HFF-Myc (cell line): ENCODE measurements at regions not wholly inside any gene's neighbourhood (a gene's known extent, or its start where the extent isn't known, plus 50 kb on each side); places are given as distances from the start of the nearest gene placed in this dataset.

ENCODE experiments used
- DNase-seq: peaks from one replicate; pipeline ENCODE4 v3.0.0-alpha.2; 2011; ENCODE audit warnings: low read depth; ENCODE audit errors: extremely low read depth
- H3K4me3 ChIP-seq: replicated peaks from 2 replicates; pipeline ENCODE4 v1.5.1; 2011; ENCODE audit warnings: low read depth, mild to moderate bottlenecking, control low read depth, low read length
- TF ChIP-seq, protein P1 (sequence below): IDR thresholded peaks from 2 replicates; pipeline ENCODE4 v1.5.1; 2012; ENCODE audit warnings: mild to moderate bottlenecking, low read depth, low read length, control low read depth; ENCODE audit errors: missing control alignments

DNA sequence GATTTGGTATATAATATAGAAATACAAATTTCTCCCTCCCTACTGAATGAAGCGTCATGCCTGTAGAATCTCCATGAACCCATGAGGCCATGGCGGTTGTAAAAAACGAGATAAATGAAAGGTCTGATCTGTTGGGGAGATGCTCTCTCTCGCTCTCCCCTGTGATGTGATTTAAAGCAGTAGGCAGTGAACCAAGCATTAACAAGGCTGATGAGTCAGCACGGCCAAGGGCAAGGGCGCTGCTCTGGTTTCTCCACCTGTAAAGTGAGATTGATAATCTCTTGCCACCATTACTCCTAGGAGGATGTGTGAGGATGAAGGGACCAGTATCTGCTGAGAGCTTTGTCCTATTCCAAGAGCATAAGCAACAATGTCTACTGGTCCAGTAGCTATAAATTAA, 553.3 kb downstream of the CMPK2 start:
- no peak overlapping the region for H3K4me3 ChIP-seq
- DNase-seq: no peak
- TF ChIP-seq, protein P1, sequence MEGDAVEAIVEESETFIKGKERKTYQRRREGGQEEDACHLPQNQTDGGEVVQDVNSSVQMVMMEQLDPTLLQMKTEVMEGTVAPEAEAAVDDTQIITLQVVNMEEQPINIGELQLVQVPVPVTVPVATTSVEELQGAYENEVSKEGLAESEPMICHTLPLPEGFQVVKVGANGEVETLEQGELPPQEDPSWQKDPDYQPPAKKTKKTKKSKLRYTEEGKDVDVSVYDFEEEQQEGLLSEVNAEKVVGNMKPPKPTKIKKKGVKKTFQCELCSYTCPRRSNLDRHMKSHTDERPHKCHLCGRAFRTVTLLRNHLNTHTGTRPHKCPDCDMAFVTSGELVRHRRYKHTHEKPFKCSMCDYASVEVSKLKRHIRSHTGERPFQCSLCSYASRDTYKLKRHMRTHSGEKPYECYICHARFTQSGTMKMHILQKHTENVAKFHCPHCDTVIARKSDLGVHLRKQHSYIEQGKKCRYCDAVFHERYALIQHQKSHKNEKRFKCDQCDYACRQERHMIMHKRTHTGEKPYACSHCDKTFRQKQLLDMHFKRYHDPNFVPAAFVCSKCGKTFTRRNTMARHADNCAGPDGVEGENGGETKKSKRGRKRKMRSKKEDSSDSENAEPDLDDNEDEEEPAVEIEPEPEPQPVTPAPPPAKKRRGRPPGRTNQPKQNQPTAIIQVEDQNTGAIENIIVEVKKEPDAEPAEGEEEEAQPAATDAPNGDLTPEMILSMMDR: no peak

DNA sequence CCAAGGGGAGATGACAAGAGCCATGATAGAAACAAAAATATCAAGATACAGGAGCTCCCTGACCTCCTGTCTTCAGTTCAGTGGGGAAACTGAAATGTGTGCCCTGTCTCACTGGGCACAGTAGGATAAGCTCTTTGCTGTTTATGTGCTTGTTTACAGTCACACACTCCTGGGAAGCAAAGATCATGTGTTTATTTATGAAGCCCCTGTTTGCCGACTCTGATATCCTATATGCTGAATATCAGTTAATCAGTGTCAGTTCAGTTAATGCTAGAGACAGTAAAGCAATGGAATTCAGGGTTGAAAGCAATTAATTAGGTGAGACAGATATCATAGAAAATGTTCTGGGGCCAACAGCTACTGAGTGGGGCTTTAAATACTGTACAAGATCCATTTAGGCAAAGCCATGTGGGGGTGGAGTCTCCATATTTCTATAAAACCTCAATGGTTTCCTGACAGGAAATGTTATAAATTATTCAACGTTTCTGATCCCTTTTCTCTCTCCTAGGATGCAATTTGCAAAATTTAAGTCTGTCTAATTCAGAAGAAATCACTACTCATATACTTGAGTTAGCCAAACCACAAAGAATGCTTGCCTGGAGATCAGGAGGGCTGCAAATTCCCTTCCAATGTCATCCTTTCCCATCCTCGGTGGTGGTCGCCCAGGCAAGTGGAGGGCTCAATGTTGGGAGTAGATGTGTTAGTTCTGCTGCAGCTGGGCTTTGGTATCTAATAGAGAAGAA, 551.3 kb downstream of the CMPK2 start:
- DNase-seq: no peak
- no peak overlapping the region for H3K4me3 ChIP-seq
- TF ChIP-seq, protein P1: no peak

DNA sequence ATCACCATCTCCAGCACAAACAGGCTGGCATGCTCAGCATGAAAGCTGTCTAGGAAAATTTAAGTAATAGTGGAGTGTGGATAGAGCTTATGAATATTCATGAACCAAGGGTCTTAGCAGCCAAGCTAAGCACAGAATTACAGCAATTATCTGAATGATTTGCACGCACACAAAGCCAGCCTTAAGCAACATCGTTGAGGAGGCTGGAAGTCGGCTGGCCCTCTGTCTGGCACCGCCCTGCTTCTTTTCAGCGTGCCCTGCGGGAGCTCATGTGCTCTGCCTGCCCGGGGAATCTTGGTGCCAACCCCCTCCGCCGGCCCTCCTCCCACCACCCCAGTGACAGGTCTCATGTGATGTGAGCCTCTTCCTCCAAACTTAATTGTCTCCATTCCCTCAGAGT, 540.1 kb downstream of the CMPK2 start:
- TF ChIP-seq, protein P1: no peak
- DNase-seq: no peak
- no peak overlapping the region for H3K4me3 ChIP-seq

DNA sequence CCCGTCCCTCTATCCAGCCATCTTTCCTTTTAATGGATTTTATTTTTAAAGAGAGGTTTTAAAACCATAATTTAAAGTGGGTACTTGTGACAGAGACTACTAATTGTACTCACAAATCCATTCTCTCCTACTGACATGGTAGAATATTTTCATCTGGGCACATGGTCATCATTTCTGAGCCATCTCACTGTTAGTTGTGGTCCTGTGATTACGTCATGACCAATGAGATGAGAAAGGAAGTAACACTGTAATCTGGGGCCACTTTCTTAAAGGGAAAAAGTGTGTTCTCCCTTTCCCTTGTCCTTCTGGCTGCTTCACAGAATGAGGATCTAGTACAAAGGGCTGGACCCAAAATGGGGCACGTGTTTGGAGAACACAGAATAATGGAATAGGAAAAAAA, 538.7 kb downstream of the CMPK2 start:
- DNase-seq: no peak
- no peak overlapping the region for H3K4me3 ChIP-seq
- TF ChIP-seq, protein P1: no peak

DNA sequence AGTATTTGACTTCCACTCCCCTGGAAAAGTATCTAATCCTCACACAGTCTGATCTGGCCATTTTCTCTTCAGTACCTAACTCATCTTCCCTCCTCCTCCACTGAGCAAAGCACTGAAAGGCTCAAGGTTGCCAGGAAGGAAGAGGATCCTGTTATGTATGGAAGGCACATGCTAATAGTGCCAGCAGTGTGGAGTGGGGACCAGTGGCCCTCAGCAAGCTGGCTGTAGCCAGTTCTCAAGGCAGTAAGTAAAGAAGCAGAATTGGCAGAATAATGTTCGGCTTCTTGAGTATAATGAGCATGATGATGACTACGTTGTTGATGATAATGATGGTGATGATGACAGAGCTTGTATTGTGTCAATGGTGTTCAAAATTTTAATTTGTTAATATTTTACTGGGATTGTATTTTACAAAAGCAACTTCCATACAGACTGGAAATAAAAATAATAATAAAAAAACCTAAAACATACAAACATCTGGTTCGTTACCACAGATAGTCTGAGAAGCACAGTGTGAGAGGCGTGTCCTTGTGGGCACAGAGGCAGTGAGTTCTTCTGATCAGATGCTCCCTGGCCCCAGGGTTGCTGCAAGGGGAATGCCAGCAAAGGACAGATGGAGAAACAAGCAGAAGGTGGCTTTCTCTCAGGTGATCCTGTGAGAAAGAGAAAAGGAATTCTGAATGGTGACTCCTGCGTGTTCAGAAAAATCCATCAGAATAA, 528.8 kb downstream of the CMPK2 start:
- DNase-seq: no peak
- no peak overlapping the region for H3K4me3 ChIP-seq
- TF ChIP-seq, protein P1: no peak

DNA sequence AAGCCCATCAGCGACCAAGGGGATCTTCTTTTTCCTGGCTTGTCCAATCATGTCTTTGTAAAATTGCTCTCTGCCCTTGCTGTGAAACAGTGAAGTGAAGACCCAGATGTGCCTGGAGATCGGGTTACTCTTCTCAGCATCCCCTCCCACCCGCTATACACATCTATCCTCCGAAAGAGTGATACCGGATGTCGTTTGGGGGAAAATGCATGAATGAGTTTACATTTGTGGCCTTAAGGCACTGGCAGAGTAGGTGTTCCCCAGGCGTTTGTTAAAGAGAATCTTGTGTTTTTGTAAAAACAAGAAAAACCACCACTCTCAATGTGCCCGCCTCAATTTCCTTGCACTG, 528.3 kb downstream of the CMPK2 start:
- no peak overlapping the region for H3K4me3 ChIP-seq
- TF ChIP-seq, protein P1: no peak
- DNase-seq: no peak

DNA sequence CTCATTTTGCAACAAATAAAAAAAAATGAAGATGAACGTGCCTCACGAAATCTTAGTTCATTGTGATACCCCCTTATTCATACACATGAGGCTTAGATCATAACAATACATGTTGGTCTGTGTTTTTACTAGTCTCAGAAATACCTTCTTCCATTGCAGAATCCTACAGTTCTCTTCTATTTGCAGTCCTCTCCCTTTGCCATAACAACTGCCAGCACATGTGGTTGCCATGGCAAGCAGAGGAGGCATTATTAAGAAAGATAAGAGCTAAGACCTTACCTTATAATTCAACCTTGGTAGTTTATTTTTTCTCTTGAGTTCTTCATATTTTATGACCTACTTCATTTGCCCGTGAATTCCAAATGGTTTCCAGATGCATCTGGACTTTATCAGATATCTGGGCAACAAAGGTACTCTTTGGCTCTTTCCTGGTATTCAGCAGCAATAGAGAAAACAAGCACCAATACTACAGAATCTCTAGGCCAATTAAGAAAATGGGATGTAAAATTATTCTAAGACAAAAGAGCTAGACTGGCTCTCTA, 524.0 kb downstream of the CMPK2 start:
- no peak for DNase-seq
- no peak overlapping the region for H3K4me3 ChIP-seq
- TF ChIP-seq, protein P1: no peak
